Loucy (cell line): ENCODE measurements at regions not wholly inside any gene's neighbourhood (a gene's known extent, or its start where the extent isn't known, plus 50 kb on each side); places are given as distances from the start of the nearest gene placed in this dataset.

Source experiments
- H2AFZ ChIP-seq: fragments of 200-600 bp; sonication (generic); 2 replicates; pipeline ENCODE4 v1.6.0; 2016; ENCODE audit warnings: antibody characterized with exemption, mild to moderate bottlenecking, low read length, moderate library complexity
- H3F3A ChIP-seq: fragments of 200-600 bp; 2 replicates; pipeline ENCODE4 v1.6.0; 2016; ENCODE audit warnings: antibody characterized with exemption, low read depth, mild to moderate bottlenecking
- H3K27me3 ChIP-seq: fragments of 200-600 bp; sonication (generic); 2 replicates; pipeline ENCODE4 v1.6.1; 2014; ENCODE audit warnings: low read length, mild to moderate bottlenecking; ENCODE audit not compliant: insufficient read depth, poor library complexity, severe bottlenecking
- H3K36me3 ChIP-seq: fragments of 200-600 bp; sonication (generic); 2 replicates; pipeline ENCODE4 v1.6.1; 2016; ENCODE audit warnings: low read length; ENCODE audit not compliant: insufficient read depth
- H3K4me1 ChIP-seq: fragments of 200-600 bp; sonication (generic); 2 replicates; pipeline ENCODE4 v1.5.1; 2014; ENCODE audit warnings: low read length, mild to moderate bottlenecking; ENCODE audit not compliant: insufficient read depth, poor library complexity, severe bottlenecking
- H3K4me2 ChIP-seq: fragments of 200-600 bp; sonication (generic); 2 replicates; pipeline ENCODE4 v1.6.0; 2014; ENCODE audit warnings: antibody characterized with exemption, low read length, low read depth, mild to moderate bottlenecking; ENCODE audit not compliant: poor library complexity, severe bottlenecking
- H3K4me3 ChIP-seq: fragments of 200-600 bp; sonication (generic); 2 replicates; pipeline ENCODE4 v1.5.1; 2014; ENCODE audit warnings: low read length, mild to moderate bottlenecking, mixed read lengths; ENCODE audit not compliant: poor library complexity, severe bottlenecking
- H3K79me2 ChIP-seq: fragments of 200-600 bp; sonication (generic); 2 replicates; pipeline ENCODE4 v1.6.1; 2014; ENCODE audit warnings: low read length; ENCODE audit not compliant: insufficient read depth
- H3K9ac ChIP-seq: fragments of 200-600 bp; sonication (generic); 2 replicates; pipeline ENCODE4 v1.6.0; 2014; ENCODE audit warnings: mild to moderate bottlenecking, low read depth, low read length, moderate library complexity; ENCODE audit not compliant: poor library complexity, severe bottlenecking
- H3K9me2 ChIP-seq: fragments of 200-600 bp; sonication (generic); replicated peaks from 2 replicates; pipeline ENCODE4 v1.6.1; 2016; ENCODE audit warnings: low read depth, low read length, mixed read lengths
- H3K9me3 ChIP-seq: fragments of 200-600 bp; sonication (generic); 2 replicates; pipeline ENCODE4 v1.6.1; 2014; ENCODE audit warnings: mild to moderate bottlenecking, antibody characterized with exemption, low read length, low read depth; ENCODE audit not compliant: insufficient read depth
- H4K20me1 ChIP-seq: fragments of 200-600 bp; sonication (generic); 2 replicates; pipeline ENCODE4 v1.6.0; 2014; ENCODE audit warnings: antibody characterized with exemption, low read length, mild to moderate bottlenecking; ENCODE audit not compliant: insufficient read depth, poor library complexity, severe bottlenecking
- EZH2phosphoT487 ChIP-seq: fragments of 200-600 bp; IDR thresholded peaks from 2 replicates; pipeline ENCODE4 v1.6.1; 2018; ENCODE audit warnings: antibody characterized with exemption, mild to moderate bottlenecking, moderate library complexity, borderline replicate concordance
- TF ChIP-seq, protein P1 (sequence below): fragments of 200-600 bp; sonication (generic); conservative IDR thresholded peaks from 2 replicates; pipeline ENCODE4 v1.5.1; 2014; ENCODE audit warnings: mild to moderate bottlenecking, antibody characterized with exemption, low read length

- H2AFZ ChIP-seq, result no peak overlapping the region
- no peaks in the 10 kb centered on the region for H3K27me3 ChIP-seq
- no peak overlapping the region for H3K4me3 ChIP-seq
- H3K9ac ChIP-seq, result no peak overlapping the region
- no peaks in the 10 kb centered on the region for H4K20me1 ChIP-seq
- no peaks in the 10 kb centered on the region for H3K36me3 ChIP-seq
- no peaks in the 10 kb centered on the region for H3K9me2 ChIP-seq
- no peaks in the 10 kb centered on the region for H3F3A ChIP-seq
- H3K79me2 ChIP-seq, result no peaks in the 10 kb centered on the region
- no peak for TF ChIP-seq EZH2phosphoT487
- TF ChIP-seq, protein P1, sequence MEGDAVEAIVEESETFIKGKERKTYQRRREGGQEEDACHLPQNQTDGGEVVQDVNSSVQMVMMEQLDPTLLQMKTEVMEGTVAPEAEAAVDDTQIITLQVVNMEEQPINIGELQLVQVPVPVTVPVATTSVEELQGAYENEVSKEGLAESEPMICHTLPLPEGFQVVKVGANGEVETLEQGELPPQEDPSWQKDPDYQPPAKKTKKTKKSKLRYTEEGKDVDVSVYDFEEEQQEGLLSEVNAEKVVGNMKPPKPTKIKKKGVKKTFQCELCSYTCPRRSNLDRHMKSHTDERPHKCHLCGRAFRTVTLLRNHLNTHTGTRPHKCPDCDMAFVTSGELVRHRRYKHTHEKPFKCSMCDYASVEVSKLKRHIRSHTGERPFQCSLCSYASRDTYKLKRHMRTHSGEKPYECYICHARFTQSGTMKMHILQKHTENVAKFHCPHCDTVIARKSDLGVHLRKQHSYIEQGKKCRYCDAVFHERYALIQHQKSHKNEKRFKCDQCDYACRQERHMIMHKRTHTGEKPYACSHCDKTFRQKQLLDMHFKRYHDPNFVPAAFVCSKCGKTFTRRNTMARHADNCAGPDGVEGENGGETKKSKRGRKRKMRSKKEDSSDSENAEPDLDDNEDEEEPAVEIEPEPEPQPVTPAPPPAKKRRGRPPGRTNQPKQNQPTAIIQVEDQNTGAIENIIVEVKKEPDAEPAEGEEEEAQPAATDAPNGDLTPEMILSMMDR, result no peak
- H3K9me3 ChIP-seq, result no peaks in the 10 kb centered on the region
- no peak overlapping the region for H3K4me2 ChIP-seq
- H3K4me1 ChIP-seq, result no peaks in the 10 kb centered on the region
Observed at GRCh38 chr12:124726596-124727263, 136.9 kb downstream of the SCARB1 start.

DNA sequence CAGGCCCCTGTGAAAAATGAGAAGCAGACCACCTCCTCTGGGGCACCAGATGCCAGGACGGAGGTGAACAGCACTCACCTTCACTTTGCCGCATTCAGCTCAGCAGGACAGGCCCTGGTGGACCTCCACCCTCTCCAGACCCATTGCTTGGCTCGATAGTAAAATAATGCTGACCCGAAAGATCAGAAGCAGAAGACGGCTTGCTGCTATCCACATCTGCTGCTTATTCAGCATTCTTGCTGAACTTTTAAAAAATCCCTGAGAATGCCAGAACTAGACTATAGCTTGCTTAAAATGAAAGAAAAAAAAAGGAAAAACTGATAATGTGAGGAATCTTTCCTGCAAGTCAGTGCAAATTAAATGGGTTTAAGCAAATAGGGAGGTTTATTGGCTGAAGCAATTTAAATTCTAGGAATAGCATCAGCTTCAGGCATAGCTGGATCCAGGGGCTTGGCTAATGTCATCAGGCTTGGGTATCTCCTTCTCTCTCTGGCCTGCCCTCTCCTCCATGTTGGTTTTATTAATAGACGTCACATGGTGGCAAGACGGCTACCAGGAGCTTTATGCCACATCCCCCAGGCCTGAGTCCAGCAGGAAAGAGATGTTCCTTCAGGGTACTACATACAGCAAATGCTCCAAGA lies 137.9 kb downstream of the SCARB1 start:
- Histone ChIP-seq H2AFZ (no peak overlapping the region), H4K20me1 (no peaks in the 10 kb centered on the region), H3K27me3 (no peaks in the 10 kb centered on the region), H3K4me3 (no peak overlapping the region), H3K4me1 (peaks cover 2% of the 10 kb centered on the region), H3K9ac (no peak overlapping the region), H3F3A (no peaks in the 10 kb centered on the region), H3K4me2 (no peak overlapping the region), H3K9me2 (no peaks in the 10 kb centered on the region), H3K79me2 (no peaks in the 10 kb centered on the region), H3K9me3 (no peaks in the 10 kb centered on the region), H3K36me3 (no peaks in the 10 kb centered on the region)
- TF ChIP-seq EZH2phosphoT487, result no peak
- TF ChIP-seq, protein P1, result no peak

- H3K27me3 ChIP-seq, result no peaks in the 10 kb centered on the region
- H3K9ac ChIP-seq, result no peak overlapping the region
- no peaks in the 10 kb centered on the region for H3F3A ChIP-seq
Observed at GRCh38 chr12:124725099-124725498, 138.6 kb downstream of the SCARB1 start.

More at GRCh38 chr12:124725099-124725498, 138.6 kb downstream of the SCARB1 start:
- TF ChIP-seq, protein P1, result no peak
- TF ChIP-seq EZH2phosphoT487, result no peak
- Histone ChIP-seq H3K9me2 (no peaks in the 10 kb centered on the region), H3K4me1 (peaks cover 5% of the 10 kb centered on the region), H3K36me3 (no peaks in the 10 kb centered on the region), H4K20me1 (no peaks in the 10 kb centered on the region), H2AFZ (no peak overlapping the region), H3K9me3 (no peaks in the 10 kb centered on the region), H3K79me2 (no peaks in the 10 kb centered on the region), H3K4me3 (no peak overlapping the region), H3K4me2 (no peak overlapping the region)
